ENCODE measurements at regions not wholly inside any gene's neighbourhood (a gene's known extent, or its start where the extent isn't known, plus 50 kb on each side); places are given as distances from the start of the nearest gene placed in this dataset.
A peak's percentile ranks its signal among the peaks of the same experiment; 100 is the strongest.
"Not testable (repeated sequence)": the region's sequence is repeated elsewhere in the genome, so short reads cannot be mapped to it uniquely, and the experiment has no call there.

GRCh38 chr21:9816734-9817334 is 704.5 kb upstream of the TPTE start:
- DNase-seq (ENCODE audit: low spot score); intact Hi-C loops (cut with DNase I): not testable (repeated sequence)

- intact Hi-C loops (cut with DNase I); DNase-seq (ENCODE audit: low spot score): not testable (repeated sequence)
Measured at GRCh38 chr21:9817841-9818441, 703.4 kb upstream of the TPTE start.

GRCh38 chr21:9819549-9820192 is 701.7 kb upstream of the TPTE start:
- intact Hi-C loops (cut with DNase I); DNase-seq (ENCODE audit: low spot score): not testable (repeated sequence)

- intact Hi-C loops (cut with DNase I); DNase-seq (ENCODE audit: low spot score): not testable (repeated sequence)
Measured at GRCh38 chr21:9820579-9820978, 700.8 kb upstream of the TPTE start.

- intact Hi-C loops (cut with DNase I); DNase-seq (ENCODE audit: low spot score): not testable (repeated sequence)
Measured at GRCh38 chr21:9821472-9821871, 699.9 kb upstream of the TPTE start.

GRCh38 chr21:9822093-9822820 is 699.1 kb upstream of the TPTE start:
- DNase-seq (ENCODE audit: low spot score); intact Hi-C loops (cut with DNase I): not testable (repeated sequence)

- intact Hi-C loops (cut with DNase I): not testable (repeated sequence)
- DNase-seq (ENCODE audit: low spot score): peak; percentile 92
Measured at GRCh38 chr21:9823197-9824157, 697.9 kb upstream of the TPTE start.

- DNase-seq (ENCODE audit: low spot score); intact Hi-C loops (cut with DNase I): not testable (repeated sequence)
Measured at GRCh38 chr21:9830801-9831200, 690.6 kb upstream of the TPTE start.

- intact Hi-C loops (cut with DNase I): not testable (repeated sequence)
Measured at GRCh38 chr21:9832751-9833150, 688.6 kb upstream of the TPTE start.

GRCh38 chr21:9836547-9836946 is 684.8 kb upstream of the TPTE start:
- DNase-seq (ENCODE audit: low spot score); intact Hi-C loops (cut with DNase I): not testable (repeated sequence)

More at GRCh38 chr21:9832751-9833150, 688.6 kb upstream of the TPTE start:
- DNase-seq (ENCODE audit: low spot score): not testable (repeated sequence)

GRCh38 chr21:9837001-9837400 is 684.4 kb upstream of the TPTE start:
- DNase-seq (ENCODE audit: low spot score): not testable (repeated sequence)

GRCh38 chr21:9837526-9837925 is 683.9 kb upstream of the TPTE start:
- not testable (repeated sequence) for DNase-seq (ENCODE audit: low spot score)

More at GRCh38 chr21:9837001-9837400, 684.4 kb upstream of the TPTE start:
- intact Hi-C loops (cut with DNase I): not testable (repeated sequence)

GRCh38 chr21:9837946-9838737 is 683.2 kb upstream of the TPTE start:
- no peak for DNase-seq (ENCODE audit: low spot score)
- intact Hi-C loops (cut with DNase I): no loop called here

More at GRCh38 chr21:9837526-9837925, 683.9 kb upstream of the TPTE start:
- intact Hi-C loops (cut with DNase I): not testable (repeated sequence)

- DNase-seq (ENCODE audit: low spot score): no peak
- intact Hi-C loops (cut with DNase I): no loop called here
Measured at GRCh38 chr21:9838738-9839642, 682.4 kb upstream of the TPTE start.

- intact Hi-C loops (cut with DNase I): not testable (repeated sequence)
Measured at GRCh38 chr21:9844106-9844505, 677.3 kb upstream of the TPTE start.

GRCh38 chr21:9847511-9847910 is 673.9 kb upstream of the TPTE start:
- intact Hi-C loops (cut with DNase I); DNase-seq (ENCODE audit: low spot score): not testable (repeated sequence)

More at GRCh38 chr21:9844106-9844505, 677.3 kb upstream of the TPTE start:
- DNase-seq (ENCODE audit: low spot score): not testable (repeated sequence)

- intact Hi-C loops (cut with DNase I): not testable (repeated sequence)
Measured at GRCh38 chr21:9851166-9851565, 670.2 kb upstream of the TPTE start.

More at GRCh38 chr21:9851166-9851565, 670.2 kb upstream of the TPTE start:
- not testable (repeated sequence) for DNase-seq (ENCODE audit: low spot score)

All from cardiac septum (tissue), 1 donor.